NCI-H1092 (cell line): ENCODE measurements at regions not wholly inside any gene's neighbourhood (a gene's known extent, or its start where the extent isn't known, plus 50 kb on each side); places are given as distances from the start of the nearest gene placed in this dataset.
"Not testable (repeated sequence)": the region's sequence is repeated elsewhere in the genome, so short reads cannot be mapped to it uniquely, and the experiment has no call there.

Experiments
- DNase-seq: peaks from one replicate; lab custom pipeline; 2025; lab: John Stamatoyannopoulos, UW

DNA sequence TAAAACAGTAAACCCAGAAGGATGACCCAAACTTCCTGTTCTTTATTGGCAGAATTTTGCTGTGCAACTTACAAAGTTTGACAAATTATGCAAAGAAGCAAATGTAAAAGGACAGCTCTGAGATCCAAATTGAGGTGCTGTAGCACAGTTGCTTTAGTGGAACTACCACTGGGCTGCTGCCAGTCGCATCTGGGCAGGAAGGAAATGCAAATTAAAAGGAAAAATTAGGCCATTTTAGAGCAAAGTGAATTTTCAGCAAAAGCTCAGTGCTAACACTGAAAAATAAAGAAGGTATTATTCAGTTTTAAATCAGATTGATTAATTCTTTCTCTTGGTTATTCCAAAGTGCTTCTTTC, 104.5 kb downstream of the ZMAT3 start:
- DNase-seq = no peak

DNA sequence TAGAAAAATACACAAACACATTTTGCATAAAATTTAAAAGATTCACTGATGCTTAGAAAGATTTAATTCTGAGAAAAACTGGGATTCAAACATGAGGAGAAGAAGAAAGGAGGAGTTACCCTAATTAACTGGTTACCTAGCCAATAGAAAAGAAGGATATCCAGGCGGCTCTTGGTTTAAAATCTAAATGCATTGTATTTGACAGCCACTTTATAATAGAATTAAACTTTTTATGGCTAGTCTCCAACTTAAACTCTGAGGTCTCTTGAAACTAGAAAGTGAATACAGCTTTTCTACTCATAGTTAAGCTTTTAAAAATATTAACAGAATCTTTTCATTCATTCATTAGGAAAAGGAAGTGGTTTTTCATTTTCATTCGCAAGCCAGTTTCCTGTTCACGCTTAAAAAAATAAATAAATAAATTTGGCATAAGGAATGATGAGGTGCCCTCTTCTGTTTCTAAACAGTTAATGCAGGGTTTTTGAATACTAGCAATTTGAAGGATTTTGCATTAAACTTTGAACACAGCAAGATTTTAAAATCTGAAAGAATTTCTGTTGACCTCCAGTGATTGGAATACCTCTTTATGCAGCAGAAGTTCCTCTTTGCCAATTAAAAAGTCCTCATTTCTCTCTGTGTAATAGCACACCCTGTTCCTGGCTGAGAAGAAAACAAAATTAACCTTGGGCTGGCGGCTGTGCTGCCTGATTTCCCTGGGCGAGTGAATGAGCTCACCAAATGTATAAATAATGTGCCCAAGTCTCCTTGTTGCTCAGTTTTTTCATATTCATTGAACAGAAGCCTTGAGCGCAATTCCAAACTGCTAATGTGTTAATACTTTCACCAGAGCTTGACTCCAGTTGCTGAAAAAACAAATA, 105.1 kb downstream of the ZMAT3 start:
- DNase-seq = no peak

GRCh38 chr3:178964551-178964950, 107.1 kb downstream of the ZMAT3 start:
- no peak for DNase-seq

- DNase-seq = no peak
Measured at GRCh38 chr3:178960918-178961317, 110.7 kb downstream of the ZMAT3 start.

DNA sequence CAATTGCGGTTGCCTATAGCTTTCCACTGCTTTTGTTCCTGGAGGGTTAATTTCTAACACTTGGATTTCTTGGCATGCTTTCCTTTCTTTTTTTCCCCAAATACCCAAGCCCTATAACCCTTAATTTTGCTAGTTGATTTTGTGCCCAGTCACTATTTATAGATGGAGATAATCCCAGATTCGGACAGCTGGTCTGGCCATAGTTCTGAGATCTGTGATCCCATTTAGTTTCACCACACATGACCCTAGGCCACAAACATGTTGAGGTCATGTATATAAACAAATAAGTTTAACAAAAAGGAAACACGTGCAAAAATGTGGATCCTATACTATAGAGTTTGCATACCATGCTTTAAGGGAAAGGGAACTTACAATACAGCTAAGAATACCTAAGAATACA, 111.4 kb downstream of the ZMAT3 start:
- no peak for DNase-seq

GRCh38 chr3:178950676-178951075, 120.9 kb downstream of the ZMAT3 start:
- DNase-seq = no peak

DNA sequence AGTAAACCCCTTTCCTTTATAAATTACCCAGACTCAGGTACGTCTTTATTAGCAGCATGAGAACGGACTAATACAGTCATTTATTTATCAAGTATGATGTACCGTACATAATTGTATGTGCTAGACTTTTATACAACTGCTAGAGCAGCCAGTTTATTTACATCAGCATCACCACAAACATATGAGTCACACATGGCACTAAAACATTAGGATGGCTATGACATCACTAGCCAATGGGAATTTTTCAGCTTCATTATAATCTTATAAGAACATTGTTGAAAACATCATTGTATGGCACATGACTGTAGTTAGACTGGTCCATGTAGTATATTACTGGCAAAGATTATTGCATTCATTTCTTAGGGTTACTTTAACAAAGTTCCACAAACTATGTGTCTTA, 121.7 kb downstream of the ZMAT3 start:
- DNase-seq = no peak

DNA sequence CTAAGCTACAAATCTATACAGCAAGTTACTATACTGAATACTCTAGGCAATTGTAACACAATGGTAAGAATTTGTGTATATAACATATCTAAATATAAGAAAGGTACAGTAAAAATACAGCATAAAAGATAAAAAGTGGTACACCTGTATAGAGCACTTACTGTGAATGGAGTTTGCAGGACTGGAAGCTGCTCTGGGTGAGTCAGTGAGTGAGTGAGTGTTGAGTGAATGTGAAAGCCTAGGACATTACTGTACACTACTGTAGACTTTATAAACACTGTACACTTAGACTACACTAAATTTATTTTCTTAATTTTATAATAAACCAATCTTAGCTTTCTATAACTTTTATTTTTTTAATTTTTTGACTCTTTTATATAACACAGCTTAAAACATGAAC, 123.1 kb downstream of the ZMAT3 start:
- DNase-seq = no peak

DNA sequence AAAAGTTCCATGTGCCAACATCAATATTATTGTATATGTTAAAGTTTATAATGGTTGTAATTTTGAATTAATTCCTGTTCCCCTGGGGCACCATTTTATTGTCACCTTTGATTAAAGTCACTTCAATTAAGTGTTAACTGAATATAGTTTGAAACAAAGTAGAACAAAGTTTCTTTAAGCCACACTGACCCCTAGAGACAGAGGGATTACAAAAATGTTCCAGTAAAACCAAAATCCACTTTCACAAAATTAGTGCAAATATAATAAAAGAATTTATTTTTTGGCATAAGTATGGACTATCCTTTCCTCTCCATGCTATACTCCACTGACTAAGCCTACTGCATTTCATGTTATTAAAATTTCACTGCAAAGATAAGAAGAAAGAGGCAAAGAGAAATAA, 123.9 kb downstream of the ZMAT3 start:
- DNase-seq = no peak

DNA sequence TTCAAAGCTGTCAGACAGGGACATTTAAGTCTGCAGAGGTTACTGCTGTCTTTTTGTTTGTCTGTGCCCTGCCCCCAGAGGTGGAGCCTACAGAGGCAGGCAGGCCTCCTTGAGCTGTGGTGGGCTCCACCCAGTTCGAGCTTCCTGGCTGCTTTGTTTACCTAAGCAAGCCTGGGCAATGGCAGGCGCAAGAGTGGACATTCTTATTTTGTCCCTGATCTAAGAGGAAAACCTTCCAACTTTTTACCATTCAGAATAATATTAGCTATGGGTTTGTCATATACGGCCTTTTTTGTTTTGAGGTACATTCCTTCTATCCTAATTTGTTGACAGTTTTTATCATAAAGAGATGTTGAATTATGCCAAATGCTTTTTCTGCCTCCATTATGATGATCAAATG, 129.3 kb downstream of the ZMAT3 start:
- not testable (repeated sequence) for DNase-seq

DNA sequence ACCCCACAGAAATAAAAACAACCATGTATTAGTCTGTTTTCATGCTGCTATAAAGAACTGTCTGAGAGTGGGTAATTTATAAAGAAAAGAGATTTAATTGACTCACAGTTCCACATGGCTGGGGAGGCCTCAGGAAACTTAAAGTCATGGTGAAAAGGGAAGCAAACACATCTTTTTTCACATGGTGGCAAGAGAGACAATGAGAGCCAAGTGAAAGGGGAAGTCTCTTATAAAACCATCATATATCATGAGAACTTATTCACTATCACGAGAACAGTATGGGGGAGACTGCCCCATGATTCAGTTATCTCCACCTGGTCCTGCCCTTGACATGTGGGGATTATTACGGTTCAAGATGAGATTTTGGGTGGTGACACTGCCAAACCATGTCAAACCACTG, 141.5 kb downstream of the ZMAT3 start:
- no peak for DNase-seq

GRCh38 chr3:178916223-178916622, 155.4 kb downstream of the ZMAT3 start:
- no peak for DNase-seq

DNA sequence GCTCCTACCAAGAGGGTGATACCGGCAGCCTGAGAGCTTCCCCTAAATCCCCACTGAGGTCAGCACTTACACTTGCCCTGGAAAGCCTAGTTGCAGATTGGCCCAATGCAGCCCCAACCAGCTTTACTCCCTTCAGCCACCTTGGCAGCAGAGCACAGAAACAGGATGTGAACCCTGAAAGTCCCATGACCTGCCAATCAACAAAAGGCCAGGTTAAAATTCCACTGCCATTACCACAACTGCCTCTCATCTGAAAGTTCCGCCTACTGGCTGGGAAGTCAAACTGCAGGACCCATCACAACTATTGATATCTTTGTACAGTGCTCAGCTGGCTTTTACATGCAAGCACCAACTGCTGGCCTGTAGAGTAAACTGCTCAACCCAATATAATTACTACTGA, 156.2 kb downstream of the ZMAT3 start:
- no peak for DNase-seq

GRCh38 chr3:178907081-178907480, 164.5 kb downstream of the ZMAT3 start:
- no peak for DNase-seq

- DNase-seq = no peak
Measured at GRCh38 chr3:178901204-178901603, 170.4 kb downstream of the ZMAT3 start.

DNA sequence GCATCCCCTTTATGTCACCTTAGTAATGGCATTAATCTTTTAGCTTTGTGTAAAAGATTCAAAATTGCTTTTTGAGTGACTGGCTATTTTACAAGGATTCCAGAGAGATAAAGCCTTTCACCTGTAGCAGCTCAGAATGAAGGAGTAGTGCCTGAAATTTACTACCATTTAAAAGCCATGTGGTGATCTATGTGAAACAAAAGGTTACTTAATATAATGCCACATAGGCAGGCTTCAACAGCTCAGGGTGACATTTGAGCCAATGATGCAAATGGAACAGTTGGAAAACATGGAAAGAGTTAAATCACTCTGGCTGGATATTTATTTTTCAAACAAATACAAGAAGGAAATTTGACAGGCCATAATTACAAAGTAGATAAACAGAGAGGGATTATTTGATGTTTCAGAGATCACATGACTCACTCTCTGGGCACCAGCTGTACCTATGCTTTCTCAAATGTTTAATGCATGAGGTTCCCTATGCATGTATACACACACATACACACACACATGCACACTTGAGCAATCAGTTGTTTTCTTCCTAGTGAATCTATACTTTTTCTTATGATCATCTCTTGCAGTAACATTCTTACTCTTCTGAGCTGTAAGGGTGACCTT, 171.5 kb downstream of the ZMAT3 start:
- peak; percentile 9 for DNase-seq

GRCh38 chr3:178895178-178895789, 176.3 kb downstream of the ZMAT3 start:
- DNase-seq = no peak
